GM12865 (cell line): ENCODE measurements at regions not wholly inside any gene's neighbourhood (a gene's known extent, or its start where the extent isn't known, plus 50 kb on each side); places are given as distances from the start of the nearest gene placed in this dataset.

ENCODE experiments used
- DNase-seq: peaks from one replicate; pipeline ENCODE4 v3.0.0; 2010; ENCODE audit warnings: low read depth
- H3K4me3 ChIP-seq: 2 replicates; pipeline ENCODE4 v1.5.1; 2011; ENCODE audit warnings: mild to moderate bottlenecking, low read depth, low read length, control low read depth
- TF ChIP-seq, protein P1 (sequence below): IDR thresholded peaks from 2 replicates; pipeline ENCODE4 v1.5.1; 2011; ENCODE audit warnings: low read length, control low read depth, low read depth, inconsistent platforms; ENCODE audit not compliant: insufficient read depth; ENCODE audit errors: missing control alignments

DNA sequence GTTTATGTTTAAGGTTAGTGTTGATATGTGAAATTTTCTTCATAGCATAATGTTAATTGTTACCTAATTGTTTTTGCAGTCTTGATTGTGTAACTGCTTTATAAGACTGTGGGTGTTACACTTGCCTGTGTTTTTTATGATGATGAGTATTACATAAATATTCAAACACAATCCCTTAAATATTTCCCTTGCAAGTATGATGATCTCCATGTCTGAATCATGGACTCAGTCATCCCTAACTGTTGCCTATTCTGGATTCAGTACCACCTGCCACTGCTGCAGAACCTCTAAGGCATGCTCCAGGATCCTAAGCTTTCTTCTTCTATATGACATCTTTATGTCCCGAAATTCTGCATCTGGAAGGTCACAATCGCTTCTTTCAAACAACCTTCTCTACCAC is 246.3 kb upstream of the CLEC14A start:
- TF ChIP-seq, protein P1, sequence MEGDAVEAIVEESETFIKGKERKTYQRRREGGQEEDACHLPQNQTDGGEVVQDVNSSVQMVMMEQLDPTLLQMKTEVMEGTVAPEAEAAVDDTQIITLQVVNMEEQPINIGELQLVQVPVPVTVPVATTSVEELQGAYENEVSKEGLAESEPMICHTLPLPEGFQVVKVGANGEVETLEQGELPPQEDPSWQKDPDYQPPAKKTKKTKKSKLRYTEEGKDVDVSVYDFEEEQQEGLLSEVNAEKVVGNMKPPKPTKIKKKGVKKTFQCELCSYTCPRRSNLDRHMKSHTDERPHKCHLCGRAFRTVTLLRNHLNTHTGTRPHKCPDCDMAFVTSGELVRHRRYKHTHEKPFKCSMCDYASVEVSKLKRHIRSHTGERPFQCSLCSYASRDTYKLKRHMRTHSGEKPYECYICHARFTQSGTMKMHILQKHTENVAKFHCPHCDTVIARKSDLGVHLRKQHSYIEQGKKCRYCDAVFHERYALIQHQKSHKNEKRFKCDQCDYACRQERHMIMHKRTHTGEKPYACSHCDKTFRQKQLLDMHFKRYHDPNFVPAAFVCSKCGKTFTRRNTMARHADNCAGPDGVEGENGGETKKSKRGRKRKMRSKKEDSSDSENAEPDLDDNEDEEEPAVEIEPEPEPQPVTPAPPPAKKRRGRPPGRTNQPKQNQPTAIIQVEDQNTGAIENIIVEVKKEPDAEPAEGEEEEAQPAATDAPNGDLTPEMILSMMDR = no peak
- no peak overlapping the region for H3K4me3 ChIP-seq
- no peak for DNase-seq

DNA sequence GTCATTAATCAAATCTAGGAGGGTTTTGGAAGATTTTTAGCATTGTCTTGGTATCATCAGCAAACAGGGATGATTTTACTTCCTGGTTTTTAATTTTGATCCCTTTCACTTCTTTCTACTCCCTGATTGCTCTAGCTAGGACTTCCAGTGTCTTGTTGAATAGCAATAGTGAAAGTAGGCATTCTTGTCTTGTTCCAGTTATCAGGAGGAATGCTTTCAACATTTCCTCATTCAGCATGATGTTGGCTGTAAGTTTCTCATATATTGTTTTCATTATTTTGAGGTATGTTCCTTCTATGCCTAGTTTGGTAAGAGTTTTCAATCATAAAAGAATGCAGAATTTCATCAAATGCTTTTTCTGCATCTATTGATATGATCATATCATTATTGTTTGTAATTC is 244.2 kb upstream of the CLEC14A start:
- DNase-seq = no peak
- TF ChIP-seq, protein P1 = no peak
- no peak overlapping the region for H3K4me3 ChIP-seq

DNA sequence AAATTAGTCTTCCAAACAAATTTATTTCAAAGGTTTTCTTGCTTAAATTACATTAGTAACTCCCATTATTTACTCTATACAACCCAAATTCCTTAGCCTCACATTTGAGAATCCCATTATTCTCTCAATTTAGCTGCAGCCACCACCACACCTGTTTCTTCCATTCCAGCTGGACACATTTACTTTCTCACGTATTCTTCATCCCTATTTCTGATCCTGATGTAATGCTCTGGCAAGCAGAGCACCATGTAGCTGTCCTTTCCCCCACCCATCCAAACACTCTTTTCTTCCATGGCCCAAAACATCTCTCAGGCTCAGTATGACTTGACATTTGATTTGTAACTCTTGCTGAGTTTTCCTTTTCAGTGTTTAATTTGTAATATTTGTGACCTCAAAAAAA is 240.2 kb upstream of the CLEC14A start:
- TF ChIP-seq, protein P1 = no peak
- no peak overlapping the region for H3K4me3 ChIP-seq
- DNase-seq = no peak

DNA sequence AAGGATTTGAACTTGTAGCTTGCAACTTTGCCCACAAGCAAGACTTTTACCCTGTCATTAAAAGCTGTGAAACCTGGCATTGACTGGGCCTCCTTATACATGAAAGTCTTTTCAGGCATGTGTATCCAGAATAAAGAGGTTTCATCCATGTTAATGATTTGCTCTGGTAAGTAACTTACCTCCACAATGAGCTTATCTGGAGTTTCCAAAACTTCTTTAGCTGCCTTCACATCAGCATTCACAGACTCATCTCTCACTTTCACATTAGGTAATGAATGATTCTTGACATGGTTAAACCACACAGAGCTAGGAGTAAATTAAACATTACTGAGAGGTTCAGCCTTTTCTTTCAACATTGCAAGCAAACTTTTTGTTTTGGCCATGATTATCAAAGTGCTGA is 234.4 kb upstream of the CLEC14A start:
- no peak for DNase-seq
- H3K4me3 ChIP-seq = no peak overlapping the region
- TF ChIP-seq, protein P1 = no peak

DNA sequence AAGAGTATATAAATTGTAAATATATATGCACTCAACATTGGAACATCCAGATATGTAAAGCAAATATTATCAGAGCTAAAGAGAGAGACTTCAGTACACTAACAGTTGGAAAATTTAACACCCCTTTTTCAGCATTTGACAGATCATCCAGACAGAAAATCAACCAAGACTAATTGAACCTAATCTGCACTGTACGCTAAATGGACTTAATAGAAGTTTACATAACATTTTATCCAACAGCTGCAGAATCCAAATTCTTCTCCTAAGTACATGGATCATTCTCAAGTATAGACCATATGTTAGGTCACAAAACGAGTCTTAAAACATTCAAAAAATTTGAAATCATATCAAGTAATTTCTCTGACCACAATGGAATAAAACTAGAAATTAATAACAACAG is 229.1 kb upstream of the CLEC14A start:
- TF ChIP-seq, protein P1 = no peak
- no peak overlapping the region for H3K4me3 ChIP-seq
- no peak for DNase-seq

DNA sequence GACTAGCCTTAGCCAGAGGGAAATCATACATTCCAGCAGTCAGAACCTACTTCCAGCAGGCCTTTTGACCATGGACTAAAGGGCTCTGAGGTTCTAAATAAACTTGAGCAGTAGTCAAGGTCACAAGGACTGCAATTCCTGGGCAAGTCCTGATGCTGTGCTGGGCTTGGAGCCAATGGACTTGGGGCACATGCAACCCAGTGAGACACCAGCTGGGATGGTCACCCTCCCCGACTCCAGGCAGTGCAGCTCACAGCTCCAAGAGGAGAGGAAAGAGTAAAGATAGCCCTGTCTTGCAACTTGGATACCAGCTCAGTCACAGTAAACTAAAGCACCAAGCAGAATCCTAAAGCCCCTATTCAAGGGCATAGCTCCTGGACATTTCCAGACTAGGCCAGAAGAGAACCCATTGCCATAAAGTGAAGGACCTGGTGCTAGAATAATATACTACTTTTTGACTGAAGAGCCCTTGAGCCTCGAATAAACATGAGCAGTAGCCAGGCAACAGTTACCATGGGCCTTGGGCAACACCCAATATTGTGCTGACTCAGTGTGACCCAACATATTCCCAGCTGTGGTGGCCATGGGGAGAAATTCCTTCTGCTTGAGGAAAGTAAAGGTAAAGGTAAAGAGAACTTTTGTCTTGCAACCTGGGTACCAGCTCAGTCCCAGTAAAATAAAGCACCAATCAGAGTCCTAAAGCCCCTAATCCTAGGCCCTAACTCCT is 226.2 kb upstream of the CLEC14A start:
- DNase-seq = no peak
- H3K4me3 ChIP-seq = no peak overlapping the region
- TF ChIP-seq, protein P1 = no peak

DNA sequence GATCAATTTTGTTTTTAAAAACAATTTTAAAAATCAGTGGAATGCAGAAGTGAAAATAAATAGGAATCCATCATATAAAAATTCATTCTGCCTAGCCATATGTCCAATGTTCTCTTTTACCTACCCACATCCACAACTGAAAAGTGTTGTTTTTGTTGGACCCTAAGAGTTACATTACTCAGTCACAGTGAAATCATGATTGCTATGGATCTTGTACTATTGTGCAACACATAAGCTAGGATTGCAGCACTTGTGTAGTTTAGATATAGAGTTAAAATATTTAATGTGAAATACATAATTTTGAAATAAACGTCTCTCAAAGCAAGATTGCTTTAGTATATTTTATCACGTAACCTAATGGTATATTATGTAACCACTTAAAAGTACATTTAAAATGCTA is 213.3 kb upstream of the CLEC14A start:
- no peak overlapping the region for H3K4me3 ChIP-seq
- no peak for DNase-seq
- TF ChIP-seq, protein P1 = no peak
